ENCODE measurements at regions not wholly inside any gene's neighbourhood (a gene's known extent, or its start where the extent isn't known, plus 50 kb on each side); places are given as distances from the start of the nearest gene placed in this dataset.

GRCh38 chr16:54341892-54342776, 55.5 kb upstream of the IRX3 start:
- intact Hi-C loops (cut with DNase I) = no loop called here
- no peak for DNase-seq (ENCODE audit: low spot score)

DNA sequence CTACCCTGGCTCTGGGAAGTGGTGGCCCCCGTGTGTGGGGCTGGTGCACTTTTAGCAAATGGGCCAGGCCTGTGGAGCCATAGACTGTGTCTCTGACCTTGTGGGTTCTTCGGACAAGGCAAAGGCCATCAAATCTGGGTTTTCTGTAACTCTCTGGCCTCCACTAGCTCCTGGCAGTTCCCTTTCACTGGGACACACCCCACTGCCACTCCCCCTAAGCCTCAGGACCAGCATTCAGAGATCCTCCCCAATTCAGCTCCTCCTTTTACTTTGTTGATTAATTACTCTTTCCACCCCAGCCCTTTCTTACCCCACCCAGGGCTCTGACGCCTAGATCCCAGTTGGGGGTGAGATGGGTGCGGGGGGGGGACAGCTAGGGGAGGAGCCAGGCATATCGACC, 53.9 kb upstream of the IRX3 start:
- no peak for DNase-seq (ENCODE audit: low spot score)

GRCh38 chr16:54336631-54337204, 50.1 kb upstream of the IRX3 start:
- intact Hi-C loops (cut with DNase I) = no loop called here
- no peak for DNase-seq (ENCODE audit: low spot score)

More for the DNA sequence above, 53.9 kb upstream of the IRX3 start:
- intact Hi-C loops (cut with DNase I) = no loop called here

All from posterior vena cava (tissue), 2 donors.